ENCODE measurements at regions not wholly inside any gene's neighbourhood (a gene's known extent, or its start where the extent isn't known, plus 50 kb on each side); places are given as distances from the start of the nearest gene placed in this dataset.

DNA sequence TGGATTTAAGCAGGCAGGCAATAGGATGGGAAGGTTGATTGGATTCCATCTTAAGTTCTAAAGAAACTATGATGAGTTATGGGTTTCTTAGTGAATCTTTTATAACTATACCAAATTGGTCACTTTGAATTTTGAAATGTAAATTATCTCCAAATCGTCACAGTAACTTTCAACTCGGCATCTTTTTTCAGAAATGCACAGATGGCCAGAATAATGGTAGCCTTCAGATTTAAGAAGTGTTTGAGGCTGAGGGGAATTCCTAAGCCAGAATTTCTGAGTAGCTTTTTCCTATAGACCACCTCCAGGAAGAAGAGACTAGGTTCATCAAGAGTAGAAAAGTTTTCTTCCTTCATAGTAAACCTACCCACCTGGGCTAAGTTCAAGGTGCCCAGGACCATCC is 663.7 kb upstream of the TENM3 start:
- Histone ChIP-seq H3K4me3 (ENCODE audit: low read depth, low read length) (no peak overlapping the region), H3K4me1 (ENCODE audit: control insufficient read depth in 1 of 2, insufficient read depth in 2 of 2, low read length in 2 of 2) (no peaks in the 10 kb centered on the region), H3K9ac (ENCODE audit: low read length) (no peak overlapping the region), H3K23ac (ENCODE audit: low read length) (no peak overlapping the region), H4K8ac (ENCODE audit: low read depth, low read length) (no peak overlapping the region), H4K91ac (ENCODE audit: low read depth, low read length) (no peak overlapping the region), H3K4ac (ENCODE audit: low read depth, low read length) (no peak overlapping the region), H2BK120ac (ENCODE audit: insufficient read depth, low read length, poor library complexity) (no peak overlapping the region), H3K27ac (ENCODE audit: low read depth, low read length) (no peak overlapping the region), H3K4me2 (ENCODE audit: low read length) (no peak overlapping the region), H3K27me3 (ENCODE audit: insufficient read depth, low read length) (no peaks in the 10 kb centered on the region), H3K14ac (ENCODE audit: low read length) (no peak overlapping the region), H2BK12ac (ENCODE audit: low read length) (no peak overlapping the region), H2AK5ac (ENCODE audit: low read length) (no peak overlapping the region), H3K18ac (ENCODE audit: low read length) (no peak overlapping the region), H4K12ac (ENCODE audit: low read depth, low read length) (no peak overlapping the region), H3K9me3 (ENCODE audit: insufficient read depth, low read depth, low read length) (no peaks in the 10 kb centered on the region), H2BK5ac (ENCODE audit: low read depth, low read length, poor library complexity) (no peak overlapping the region), H3K79me2 (ENCODE audit: control insufficient read depth, insufficient read depth, low read length, poor library complexity) (no peaks in the 10 kb centered on the region), H2AFZ (ENCODE audit: insufficient read depth, low read length, poor library complexity) (no peak overlapping the region), H3K36me3 (ENCODE audit: control insufficient read depth in 1 of 2, insufficient read depth in 2 of 2, low read length in 2 of 2) (no peaks in the 10 kb centered on the region), H3K79me1 (ENCODE audit: low read length) (no peaks in the 10 kb centered on the region)
- no peak for DNase-seq
- no CpG with 5 or more reads among the region's 2 CpGs for WGBS (ENCODE audit: extremely low coverage, insufficient coverage, insufficient read length)

DNA sequence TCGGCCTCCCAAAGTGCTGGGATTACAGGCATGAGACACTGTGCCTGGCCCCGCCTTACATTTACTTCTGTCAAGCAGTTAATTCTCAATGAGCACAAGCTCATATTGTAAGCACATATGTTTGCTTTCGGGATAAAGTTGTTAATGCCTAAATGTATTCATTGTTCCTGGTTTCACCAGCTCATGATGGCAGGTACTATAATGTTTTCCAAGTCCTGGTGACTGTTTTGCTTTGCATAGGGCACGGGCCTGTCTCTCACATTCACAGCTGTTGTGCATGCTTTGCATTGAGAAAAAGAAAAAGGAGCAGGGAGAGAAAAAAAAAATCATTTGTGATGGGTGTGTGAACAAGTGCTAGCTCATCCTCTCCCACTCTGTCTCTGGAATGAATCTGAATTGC is 661.2 kb upstream of the TENM3 start:
- H4K8ac ChIP-seq (ENCODE audit: low read depth, low read length): no peak overlapping the region
- no peak overlapping the region for H3K4me2 ChIP-seq (ENCODE audit: low read length)
- no peak overlapping the region for H4K91ac ChIP-seq (ENCODE audit: low read depth, low read length)
- no peaks in the 10 kb centered on the region for H3K9me3 ChIP-seq (ENCODE audit: insufficient read depth, low read depth, low read length)
- no peak overlapping the region for H2AFZ ChIP-seq (ENCODE audit: insufficient read depth, low read length, poor library complexity)
- no peak overlapping the region for H2BK12ac ChIP-seq (ENCODE audit: low read length)
- H3K18ac ChIP-seq (ENCODE audit: low read length): no peak overlapping the region
- no peak overlapping the region for H3K27ac ChIP-seq (ENCODE audit: low read depth, low read length)
- no peak overlapping the region for H3K4me3 ChIP-seq (ENCODE audit: low read depth, low read length)
- H2BK5ac ChIP-seq (ENCODE audit: low read depth, low read length, poor library complexity): no peak overlapping the region
- H3K79me2 ChIP-seq (ENCODE audit: control insufficient read depth, insufficient read depth, low read length, poor library complexity): no peaks in the 10 kb centered on the region
- H4K12ac ChIP-seq (ENCODE audit: low read depth, low read length): no peak overlapping the region
- no CpG with 5 or more reads among the region's 4 CpGs for WGBS (ENCODE audit: extremely low coverage, insufficient coverage, insufficient read length)
- no peaks in the 10 kb centered on the region for H3K4me1 ChIP-seq (ENCODE audit: control insufficient read depth in 1 of 2, insufficient read depth in 2 of 2, low read length in 2 of 2)
- H3K79me1 ChIP-seq (ENCODE audit: low read length): no peaks in the 10 kb centered on the region
- H2BK120ac ChIP-seq (ENCODE audit: insufficient read depth, low read length, poor library complexity): no peak overlapping the region
- H3K14ac ChIP-seq (ENCODE audit: low read length): no peak overlapping the region
- H3K36me3 ChIP-seq (ENCODE audit: control insufficient read depth in 1 of 2, insufficient read depth in 2 of 2, low read length in 2 of 2): no peaks in the 10 kb centered on the region
- no peak overlapping the region for H3K4ac ChIP-seq (ENCODE audit: low read depth, low read length)
- no peaks in the 10 kb centered on the region for H3K27me3 ChIP-seq (ENCODE audit: insufficient read depth, low read length)
- DNase-seq: no peak
- no peak overlapping the region for H3K9ac ChIP-seq (ENCODE audit: low read length)
- H3K23ac ChIP-seq (ENCODE audit: low read length): no peak overlapping the region
- H2AK5ac ChIP-seq (ENCODE audit: low read length): no peak overlapping the region

GRCh38 chr4:181582595-181582994 is 660.6 kb upstream of the TENM3 start:
- WGBS (ENCODE audit: extremely low coverage, insufficient coverage, insufficient read length): no CpG with 5 or more reads among the region's 4 CpGs
- Histone ChIP-seq H3K27me3 (ENCODE audit: insufficient read depth, low read length) (no peaks in the 10 kb centered on the region), H3K9ac (ENCODE audit: low read length) (no peak overlapping the region)

GRCh38 chr4:181588733-181589302 is 654.4 kb upstream of the TENM3 start:
- Histone ChIP-seq H2AFZ (ENCODE audit: insufficient read depth, low read length, poor library complexity) (no peak overlapping the region), H3K36me3 (ENCODE audit: control insufficient read depth in 1 of 2, insufficient read depth in 2 of 2, low read length in 2 of 2) (no peaks in the 10 kb centered on the region), H2BK5ac (ENCODE audit: low read depth, low read length, poor library complexity) (no peak overlapping the region), H3K23ac (ENCODE audit: low read length) (no peak overlapping the region), H3K18ac (ENCODE audit: low read length) (no peak overlapping the region), H3K79me2 (ENCODE audit: control insufficient read depth, insufficient read depth, low read length, poor library complexity) (no peaks in the 10 kb centered on the region), H3K27me3 (ENCODE audit: insufficient read depth, low read length) (no peaks in the 10 kb centered on the region), H3K4me1 (ENCODE audit: control insufficient read depth in 1 of 2, insufficient read depth in 2 of 2, low read length in 2 of 2) (no peaks in the 10 kb centered on the region), H2BK120ac (ENCODE audit: insufficient read depth, low read length, poor library complexity) (no peak overlapping the region), H3K4me3 (ENCODE audit: low read depth, low read length) (no peak overlapping the region), H3K9me3 (ENCODE audit: insufficient read depth, low read depth, low read length) (peaks cover 2% of the 10 kb centered on the region), H4K12ac (ENCODE audit: low read depth, low read length) (no peak overlapping the region), H3K4me2 (ENCODE audit: low read length) (no peak overlapping the region), H4K8ac (ENCODE audit: low read depth, low read length) (no peak overlapping the region), H3K27ac (ENCODE audit: low read depth, low read length) (no peak overlapping the region), H3K14ac (ENCODE audit: low read length) (no peak overlapping the region), H2BK12ac (ENCODE audit: low read length) (no peak overlapping the region), H2AK5ac (ENCODE audit: low read length) (no peak overlapping the region), H3K9ac (ENCODE audit: low read length) (no peak overlapping the region), H3K79me1 (ENCODE audit: low read length) (no peaks in the 10 kb centered on the region), H3K4ac (ENCODE audit: low read depth, low read length) (no peak overlapping the region), H4K91ac (ENCODE audit: low read depth, low read length) (no peak overlapping the region)
- DNase-seq: no peak
- WGBS (ENCODE audit: extremely low coverage, insufficient coverage, insufficient read length): no CpG with 5 or more reads among the region's 4 CpGs

More at GRCh38 chr4:181582595-181582994, 660.6 kb upstream of the TENM3 start:
- DNase-seq: no peak
- Histone ChIP-seq H3K4me1 (ENCODE audit: control insufficient read depth in 1 of 2, insufficient read depth in 2 of 2, low read length in 2 of 2) (no peaks in the 10 kb centered on the region), H3K9me3 (ENCODE audit: insufficient read depth, low read depth, low read length) (no peaks in the 10 kb centered on the region), H3K27ac (ENCODE audit: low read depth, low read length) (no peak overlapping the region), H4K8ac (ENCODE audit: low read depth, low read length) (no peak overlapping the region), H2AFZ (ENCODE audit: insufficient read depth, low read length, poor library complexity) (no peak overlapping the region), H3K4me3 (ENCODE audit: low read depth, low read length) (no peak overlapping the region), H3K18ac (ENCODE audit: low read length) (no peak overlapping the region), H3K23ac (ENCODE audit: low read length) (no peak overlapping the region), H3K79me2 (ENCODE audit: control insufficient read depth, insufficient read depth, low read length, poor library complexity) (no peaks in the 10 kb centered on the region), H3K14ac (ENCODE audit: low read length) (no peak overlapping the region), H4K12ac (ENCODE audit: low read depth, low read length) (no peak overlapping the region), H3K4ac (ENCODE audit: low read depth, low read length) (no peak overlapping the region), H2BK5ac (ENCODE audit: low read depth, low read length, poor library complexity) (no peak overlapping the region), H2BK12ac (ENCODE audit: low read length) (no peak overlapping the region), H2AK5ac (ENCODE audit: low read length) (no peak overlapping the region), H3K79me1 (ENCODE audit: low read length) (no peaks in the 10 kb centered on the region), H2BK120ac (ENCODE audit: insufficient read depth, low read length, poor library complexity) (no peak overlapping the region), H3K4me2 (ENCODE audit: low read length) (no peak overlapping the region), H3K36me3 (ENCODE audit: control insufficient read depth in 1 of 2, insufficient read depth in 2 of 2, low read length in 2 of 2) (no peaks in the 10 kb centered on the region), H4K91ac (ENCODE audit: low read depth, low read length) (no peak overlapping the region)
